NB4 (cell line): ENCODE measurements at regions not wholly inside any gene's neighbourhood (a gene's known extent, or its start where the extent isn't known, plus 50 kb on each side); places are given as distances from the start of the nearest gene placed in this dataset.

ENCODE experiments used
- DNase-seq: peaks from one replicate; pipeline ENCODE4 v3.0.0; 2010; ENCODE audit warnings: low read depth
- H3K4me3 ChIP-seq: one replicate; pipeline ENCODE4 v1.5.1; 2011; ENCODE audit warnings: mild to moderate bottlenecking, low read depth, low read length, moderate library complexity
- CTCF ChIP-seq: IDR thresholded peaks from one replicate; pipeline ENCODE4 v1.5.1; 2012; ENCODE audit warnings: low read depth, low read length
- MAX ChIP-seq: IDR thresholded peaks from 2 replicates; pipeline ENCODE4 v1.6.1; 2011; ENCODE audit warnings: low read depth, low read length
- MYC ChIP-seq: IDR thresholded peaks from 2 replicates; pipeline ENCODE4 v1.6.1; 2011; ENCODE audit warnings: low read depth, low read length
- POLR2A ChIP-seq: IDR thresholded peaks from 2 replicates; pipeline ENCODE4 v1.6.1; 2011; ENCODE audit warnings: mild to moderate bottlenecking; ENCODE audit not compliant: insufficient read length; ENCODE audit errors: extremely low read depth

- no peak overlapping the region for H3K4me3 ChIP-seq
- no peak for TF ChIP-seq MAX
- TF ChIP-seq POLR2A, result no peak
- TF ChIP-seq MYC, result no peak
- no peak for TF ChIP-seq CTCF
- DNase-seq, result no peak
These were observed 113.6 kb upstream of the SOX6 start for GRCh38 chr11:16469968-16470367.

GRCh38 chr11:16468735-16469453 is 112.5 kb upstream of the SOX6 start:
- no peak for DNase-seq
- TF ChIP-seq MYC (no peak), CTCF (no peak), POLR2A (no peak), MAX (no peak)
- no peak overlapping the region for H3K4me3 ChIP-seq

GRCh38 chr11:16460508-16460907 is 104.2 kb upstream of the SOX6 start:
- H3K4me3 ChIP-seq, result no peak overlapping the region
- no peak for DNase-seq
- no peak for TF ChIP-seq MAX

GRCh38 chr11:16456366-16456765 is 100.0 kb upstream of the SOX6 start:
- H3K4me3 ChIP-seq, result no peak overlapping the region
- DNase-seq, result no peak
- TF ChIP-seq CTCF (no peak), MYC (no peak), MAX (no peak), POLR2A (no peak)

- no peak for DNase-seq
- no peak overlapping the region for H3K4me3 ChIP-seq
- TF ChIP-seq POLR2A (no peak), MAX (no peak), CTCF (no peak), MYC (no peak)
These were observed 98.0 kb upstream of the SOX6 start for GRCh38 chr11:16454289-16454863.

GRCh38 chr11:16448123-16448717 is 91.9 kb upstream of the SOX6 start:
- no peak overlapping the region for H3K4me3 ChIP-seq
- DNase-seq, result no peak
- TF ChIP-seq MYC (no peak), CTCF (no peak), MAX (no peak), POLR2A (no peak)
